Upper lobe of left lung (tissue), 6 donors: ENCODE measurements at regions not wholly inside any gene's neighbourhood (a gene's known extent, or its start where the extent isn't known, plus 50 kb on each side); places are given as distances from the start of the nearest gene placed in this dataset.

Experiments
- ATAC-seq, 2 donors: fragments of 200-7000 bp; cut with Tn5 transposase; one replicate each; pipeline ENCODE4 v1.9.1; 2022; ENCODE audit warnings: mild to moderate bottlenecking in 2 of 2, moderate library complexity in 2 of 2; ENCODE audit not compliant: low FRiP score in 2 of 2
- DNase-seq, 2 donors: peaks; one replicate each; pipeline ENCODE4 v3.0.0-alpha.2; 2019 to 2020
- H3K27ac ChIP-seq, 4 donors: fragments of 200-600 bp; sonication (generic); one replicate each; pipeline ENCODE4 v1.5.1; 2016 to 2019
- H3K27me3 ChIP-seq, 4 donors: fragments of 200-600 bp; sonication (generic); one replicate each; pipeline ENCODE4 v1.5.1; 2017 to 2019
- H3K36me3 ChIP-seq, 4 donors: fragments of 200-600 bp; sonication (generic); one replicate each; pipeline ENCODE4 v1.5.1; 2016 to 2019
- H3K4me1 ChIP-seq, 4 donors: fragments of 200-600 bp; sonication (generic); one replicate each; pipeline ENCODE4 v1.5.1; 2018 to 2019
- H3K4me3 ChIP-seq, 4 donors: fragments of 200-600 bp; sonication (generic); one replicate each; pipeline ENCODE4 v1.5.1; 2017 to 2019; ENCODE audit warnings: mild to moderate bottlenecking in 2 of 4, moderate library complexity in 1 of 4
- H3K9me3 ChIP-seq, 4 donors: fragments of 200-600 bp; sonication (generic); one replicate each; pipeline ENCODE4 v1.5.1; 2018 to 2019
- EP300 ChIP-seq, 4 donors: sonication (generic); formaldehyde crosslinking; IDR thresholded peaks; one replicate each; pipeline ENCODE4 v1.5.1; 2017; ENCODE audit warnings: antibody characterized with exemption in 4 of 4, control low read depth in 2 of 4
- POLR2A ChIP-seq, 4 donors: fragments of 450-650 bp; IDR thresholded peaks; one replicate each; pipeline ENCODE4 v1.5.1; 2016 to 2017; ENCODE audit warnings: antibody characterized with exemption in 4 of 4, mild to moderate bottlenecking in 2 of 4
- POLR2AphosphoS5 ChIP-seq, 2 donors: sonication (generic); formaldehyde crosslinking; IDR thresholded peaks; one replicate each; pipeline ENCODE4 v1.5.1; 2017; ENCODE audit warnings: antibody characterized with exemption in 2 of 2
- WGBS, 2 donors: methylation state at CpG; one replicate each; pipeline ENCODE4 v1.1.5; 2017 to 2018; 5-methylcytosine and 5-hydroxymethylcytosine counted together
- TF ChIP-seq, protein P1 (sequence below), 6 experiments: fragments of 450-650 bp in 4 of 6; fragments of 200-600 bp in 2 of 6; sonication (generic) in 2 of 6; IDR thresholded peaks; one replicate each; pipeline ENCODE4 v1.5.1; 2016 to 2019; ENCODE audit warnings: antibody characterized with exemption in 6 of 6
- donor health status: DM: no; HTN: no; CAD: no; lungs with moderate emphysema.
- donor health status: DM: no; HTN: yes; CAD: no; lungs with severe emphysema.

DNA sequence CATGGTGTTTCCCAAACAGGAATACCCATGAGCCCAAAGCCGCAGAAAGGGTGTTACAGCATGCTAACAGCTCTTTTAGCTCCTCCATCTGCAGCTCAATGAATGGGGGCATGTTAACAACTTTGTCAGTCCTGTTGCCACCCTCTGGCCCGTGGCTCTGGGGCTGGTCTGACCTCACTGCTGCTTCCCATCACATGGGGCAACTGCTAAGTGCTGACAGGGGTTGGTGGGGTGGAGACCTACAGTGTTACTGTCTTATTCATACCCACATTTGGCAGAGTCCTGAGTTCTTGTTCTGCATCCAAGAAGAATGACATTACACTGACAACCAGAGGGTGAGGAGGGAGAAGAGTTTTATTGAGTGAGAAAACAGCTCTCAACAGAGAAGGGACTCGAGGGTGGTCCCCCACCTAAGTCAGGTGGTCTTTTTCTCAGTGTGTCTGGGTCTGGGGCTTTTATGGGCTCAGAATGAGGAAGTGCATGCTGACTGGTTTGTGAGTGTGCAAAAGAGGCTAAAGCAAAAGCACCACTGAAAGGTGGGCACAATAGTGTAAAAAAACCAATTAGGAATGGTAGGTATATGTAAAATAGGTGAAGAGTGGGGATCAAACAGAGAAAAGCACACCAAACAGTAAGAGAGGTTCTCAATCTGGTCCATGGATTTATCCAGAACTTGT is 1952.0 kb upstream of the PCDH20 start:
- Histone ChIP-seq H3K27me3 (no peaks in the 10 kb centered on the region), H3K4me1 (no peaks in the 10 kb centered on the region), H3K27ac (no peak overlapping the region), H3K9me3 (no peaks in the 10 kb centered on the region), H3K36me3 (no peaks in the 10 kb centered on the region), H3K4me3 (no peak overlapping the region)
- no peak for DNase-seq
- 64 to 76% methylated on average over 2 to 3 of the region's 3 CpGs for WGBS, 2 donors
- ATAC-seq: no peak
- TF ChIP-seq, protein P1, sequence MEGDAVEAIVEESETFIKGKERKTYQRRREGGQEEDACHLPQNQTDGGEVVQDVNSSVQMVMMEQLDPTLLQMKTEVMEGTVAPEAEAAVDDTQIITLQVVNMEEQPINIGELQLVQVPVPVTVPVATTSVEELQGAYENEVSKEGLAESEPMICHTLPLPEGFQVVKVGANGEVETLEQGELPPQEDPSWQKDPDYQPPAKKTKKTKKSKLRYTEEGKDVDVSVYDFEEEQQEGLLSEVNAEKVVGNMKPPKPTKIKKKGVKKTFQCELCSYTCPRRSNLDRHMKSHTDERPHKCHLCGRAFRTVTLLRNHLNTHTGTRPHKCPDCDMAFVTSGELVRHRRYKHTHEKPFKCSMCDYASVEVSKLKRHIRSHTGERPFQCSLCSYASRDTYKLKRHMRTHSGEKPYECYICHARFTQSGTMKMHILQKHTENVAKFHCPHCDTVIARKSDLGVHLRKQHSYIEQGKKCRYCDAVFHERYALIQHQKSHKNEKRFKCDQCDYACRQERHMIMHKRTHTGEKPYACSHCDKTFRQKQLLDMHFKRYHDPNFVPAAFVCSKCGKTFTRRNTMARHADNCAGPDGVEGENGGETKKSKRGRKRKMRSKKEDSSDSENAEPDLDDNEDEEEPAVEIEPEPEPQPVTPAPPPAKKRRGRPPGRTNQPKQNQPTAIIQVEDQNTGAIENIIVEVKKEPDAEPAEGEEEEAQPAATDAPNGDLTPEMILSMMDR (IDR thresholded peaks at IDR 0.05): no peak
- no peak for TF ChIP-seq EP300 (IDR thresholded peaks at IDR 0.05)
- TF ChIP-seq POLR2A (IDR thresholded peaks at IDR 0.05): no peak
- TF ChIP-seq POLR2AphosphoS5 (IDR thresholded peaks at IDR 0.05): no peak

DNA sequence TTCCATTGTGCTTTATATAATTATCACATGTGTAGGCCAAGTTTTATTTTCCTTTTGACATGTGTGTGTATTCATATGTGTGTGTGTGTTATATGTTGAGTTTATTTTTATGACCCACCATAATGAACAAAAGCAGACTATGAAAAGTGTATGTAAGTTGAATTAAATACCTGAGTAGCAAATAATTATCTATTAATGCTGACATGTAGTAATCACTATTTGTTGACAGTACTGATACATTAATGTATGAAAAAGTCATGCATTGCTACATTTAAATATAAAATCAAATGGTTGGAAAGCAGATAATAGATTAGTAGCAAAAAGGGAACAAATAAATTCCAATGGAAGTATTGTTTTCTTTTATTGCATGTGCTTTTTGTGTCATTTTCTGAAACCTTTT is 1948.5 kb upstream of the PCDH20 start:
- ATAC-seq (no peak), DNase-seq (no peak)
- TF ChIP-seq, protein P1 (IDR thresholded peaks at IDR 0.05): no peak
- TF ChIP-seq EP300 (IDR thresholded peaks at IDR 0.05): no peak
- no peak for TF ChIP-seq POLR2A (IDR thresholded peaks at IDR 0.05)
- TF ChIP-seq POLR2AphosphoS5 (IDR thresholded peaks at IDR 0.05): no peak

DNA sequence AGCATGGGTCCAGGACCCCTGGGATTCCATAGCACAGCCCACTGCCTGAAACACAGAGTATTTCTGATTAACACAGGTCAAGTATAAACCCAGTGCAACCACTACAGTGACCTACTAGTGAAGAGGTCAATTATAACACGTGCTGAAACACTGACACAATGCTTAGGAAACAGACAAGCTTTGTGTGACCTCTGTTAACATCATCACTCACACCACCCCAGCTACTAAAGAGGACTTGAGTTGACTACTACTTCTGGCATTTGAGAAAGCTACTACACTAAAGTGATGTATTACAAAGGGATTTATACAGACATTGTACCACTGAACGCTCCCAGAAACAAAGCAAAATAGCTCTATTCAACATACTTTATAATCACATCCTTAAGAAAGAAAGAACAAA is 1935.9 kb upstream of the PCDH20 start:
- TF ChIP-seq POLR2A (IDR thresholded peaks at IDR 0.05): no peak
- TF ChIP-seq, protein P1 (IDR thresholded peaks at IDR 0.05): no peak
- TF ChIP-seq EP300 (IDR thresholded peaks at IDR 0.05): no peak
- no peak for TF ChIP-seq POLR2AphosphoS5 (IDR thresholded peaks at IDR 0.05)
- Histone ChIP-seq H3K27me3 (no peaks in the 10 kb centered on the region), H3K9me3 (no peaks in the 10 kb centered on the region), H3K4me1 (no peaks in the 10 kb centered on the region), H3K4me3 (no peak overlapping the region), H3K36me3 (no peaks in the 10 kb centered on the region), H3K27ac (no peak overlapping the region)
- ATAC-seq (no peak), DNase-seq (no peak)
- 49 to 61% methylated on average over 2 of the region's 2 CpGs for WGBS, 2 donors

More for the DNA sequence above, 1948.5 kb upstream of the PCDH20 start:
- Histone ChIP-seq H3K27me3 (no peaks in the 10 kb centered on the region), H3K36me3 (no peaks in the 10 kb centered on the region), H3K4me1 (no peaks in the 10 kb centered on the region), H3K27ac (no peak overlapping the region), H3K4me3 (no peak overlapping the region), H3K9me3 (no peaks in the 10 kb centered on the region)

DNA sequence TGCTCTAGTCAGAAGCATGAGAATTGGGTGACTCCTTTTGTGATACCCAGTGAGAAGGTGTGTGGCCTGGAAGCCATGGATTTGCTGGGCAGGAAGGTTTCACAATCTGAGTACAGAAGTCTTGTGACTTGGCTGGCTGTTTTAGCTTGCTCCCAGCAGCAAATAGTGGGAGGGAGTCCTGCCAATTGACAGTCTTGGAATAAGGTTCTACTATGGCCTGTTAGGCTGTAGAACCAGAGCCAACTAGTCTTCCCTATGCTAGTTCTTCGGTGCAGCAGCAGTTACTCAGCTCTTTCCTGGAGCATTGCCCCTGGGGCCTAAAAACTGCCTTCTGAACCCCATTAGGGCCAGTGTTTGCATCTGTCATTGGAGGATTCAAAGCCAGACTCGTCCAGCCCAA is 1935.4 kb upstream of the PCDH20 start:
- DNase-seq (no peak), ATAC-seq (no peak)
- TF ChIP-seq, protein P1 (IDR thresholded peaks at IDR 0.05): no peak
- no peak for TF ChIP-seq POLR2A (IDR thresholded peaks at IDR 0.05)
- no peak for TF ChIP-seq POLR2AphosphoS5 (IDR thresholded peaks at IDR 0.05)
- no peak for TF ChIP-seq EP300 (IDR thresholded peaks at IDR 0.05)
- 70 to 79% methylated on average over 2 of the region's 2 CpGs for WGBS, 2 donors
- Histone ChIP-seq H3K27me3 (no peaks in the 10 kb centered on the region), H3K9me3 (no peaks in the 10 kb centered on the region), H3K27ac (no peak overlapping the region), H3K4me1 (no peaks in the 10 kb centered on the region), H3K4me3 (no peak overlapping the region), H3K36me3 (no peaks in the 10 kb centered on the region)

DNA sequence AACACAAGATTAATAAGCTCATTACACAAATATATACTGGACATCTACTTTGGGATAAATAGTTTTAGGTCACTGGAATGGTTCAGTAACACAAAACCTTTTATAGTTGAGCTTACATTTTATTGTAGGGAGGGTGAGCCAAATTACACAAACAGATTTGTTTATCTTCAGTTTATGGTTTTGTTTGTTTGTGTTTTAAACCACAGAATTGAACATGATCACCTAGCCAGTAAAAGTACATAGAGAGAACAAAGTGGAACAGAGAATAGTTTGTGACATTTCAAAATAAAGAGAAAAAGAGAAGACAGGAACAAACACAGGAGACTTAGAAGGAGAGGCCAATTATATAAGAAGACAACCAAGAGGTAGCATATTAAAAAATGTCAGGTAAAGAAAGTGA is 1930.2 kb upstream of the PCDH20 start:
- no peaks in the 10 kb centered on the region for H3K27me3 ChIP-seq
- H3K4me3 ChIP-seq: no peak overlapping the region
- no peak overlapping the region for H3K27ac ChIP-seq
- TF ChIP-seq, protein P1 (IDR thresholded peaks at IDR 0.05): no peak
- H3K36me3 ChIP-seq: no peaks in the 10 kb centered on the region
- H3K4me1 ChIP-seq: no peaks in the 10 kb centered on the region
- DNase-seq: no peak
- ATAC-seq: no peak
- no peaks in the 10 kb centered on the region for H3K9me3 ChIP-seq
